HG02885 (cell line): ENCODE measurements at regions not wholly inside any gene's neighbourhood (a gene's known extent, or its start where the extent isn't known, plus 50 kb on each side); places are given as distances from the start of the nearest gene placed in this dataset.

Experiments
- ATAC-seq: cut with Tn5 transposase; IDR thresholded peaks from one replicate; pipeline ENCODE4 v1.9.1; 2021; ENCODE audit warnings: mild to moderate bottlenecking; ENCODE audit not compliant: unreplicated experiment, poor library complexity

- no peak for ATAC-seq
Observed at GRCh38 chr16:59707436-59708226, 973.5 kb upstream of the GOT2 start.

DNA sequence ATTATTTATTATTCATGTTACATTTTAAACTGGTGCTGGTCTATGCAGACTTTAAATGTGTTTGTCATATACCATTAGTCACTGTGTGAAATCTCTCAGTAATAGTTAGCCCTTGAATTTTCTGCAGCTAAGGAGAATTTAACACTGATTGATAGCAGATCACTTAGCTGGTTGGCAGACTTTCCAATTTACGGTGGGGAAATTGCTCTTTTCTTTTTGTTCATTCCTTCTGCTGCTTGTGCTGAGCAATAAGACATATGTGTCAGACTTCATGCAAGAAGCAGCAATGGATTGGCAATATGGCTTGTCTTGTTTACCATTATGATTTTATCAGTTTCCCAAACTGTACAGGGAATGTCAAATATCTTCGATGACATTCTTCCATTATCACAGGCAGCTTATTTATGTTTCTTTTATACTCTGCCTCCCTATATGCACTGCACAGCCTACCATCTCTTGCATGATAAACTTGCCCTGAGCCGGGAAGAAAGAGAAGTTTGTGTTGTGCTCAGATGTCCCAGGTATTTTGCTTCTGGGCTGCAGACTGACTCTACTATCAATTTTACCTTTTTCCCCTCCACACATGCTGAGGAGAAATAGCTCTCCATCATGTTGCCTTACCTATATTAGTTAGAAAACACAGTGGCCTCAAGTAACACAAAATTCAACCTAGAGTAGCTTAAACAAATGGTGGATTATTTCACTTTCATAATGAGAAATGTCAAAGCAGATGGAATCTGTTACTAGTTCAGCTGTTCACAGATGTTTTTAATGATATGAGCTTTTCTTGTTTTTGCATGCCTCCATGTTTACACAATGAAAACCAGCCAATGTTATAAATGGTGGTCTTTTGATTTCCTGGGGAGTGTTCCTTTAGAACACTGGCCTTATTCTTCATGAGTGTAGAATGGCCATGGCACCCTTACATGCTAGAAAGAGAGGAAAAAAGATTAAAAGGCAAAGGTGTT lies 968.1 kb upstream of the GOT2 start:
- no peak for ATAC-seq

GRCh38 chr16:59699786-59700185 lies 965.7 kb upstream of the GOT2 start:
- no peak for ATAC-seq

DNA sequence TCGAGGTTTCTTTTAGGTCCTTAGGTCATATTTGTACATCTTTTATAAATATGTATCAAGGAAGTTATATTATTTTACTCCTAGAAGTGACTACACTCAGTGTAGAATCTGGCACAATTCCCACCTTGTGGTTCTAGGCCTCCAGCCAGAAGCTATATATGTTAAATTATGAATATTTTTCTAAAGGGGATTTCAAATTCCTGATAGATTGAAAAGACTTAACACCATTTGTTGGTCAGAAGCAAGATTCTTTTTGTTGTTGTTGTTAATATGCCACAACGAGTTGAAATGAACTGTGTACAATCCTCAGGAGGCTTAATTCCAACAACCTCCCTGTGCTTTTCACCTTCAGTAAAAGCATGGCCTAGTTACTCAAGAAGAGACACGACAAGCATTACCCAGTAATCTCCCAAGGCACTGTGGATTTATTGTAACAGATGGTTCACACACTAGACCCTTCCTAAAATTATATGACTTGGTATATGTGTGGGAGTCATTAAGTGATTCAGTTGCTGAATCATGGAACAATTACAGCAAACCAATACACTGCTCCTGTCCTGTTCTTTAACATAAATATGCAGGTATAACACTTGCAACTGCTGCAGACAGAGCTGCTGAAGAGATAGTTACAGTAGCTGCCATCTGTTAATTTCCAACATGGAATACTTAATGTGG lies 964.4 kb upstream of the GOT2 start:
- ATAC-seq = no peak

DNA sequence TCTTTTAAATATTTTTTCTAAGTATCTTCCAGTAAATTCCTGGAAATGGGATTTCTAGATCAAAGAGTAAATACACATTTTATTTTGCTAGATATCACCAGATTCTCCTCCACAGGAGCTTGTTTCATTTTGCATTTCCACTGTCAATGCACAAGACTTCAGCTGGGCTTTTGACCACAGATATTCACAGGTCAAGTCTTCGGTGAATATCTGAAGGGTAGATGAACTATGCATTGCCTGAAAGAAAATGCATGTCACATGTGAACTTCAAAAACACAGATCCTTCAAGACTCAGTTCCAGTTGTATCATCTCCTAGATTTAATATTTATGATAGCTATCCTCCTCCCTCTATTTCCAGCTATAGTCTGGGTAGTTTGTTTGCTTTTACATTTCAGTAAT lies 963.6 kb upstream of the GOT2 start:
- ATAC-seq = no peak

DNA sequence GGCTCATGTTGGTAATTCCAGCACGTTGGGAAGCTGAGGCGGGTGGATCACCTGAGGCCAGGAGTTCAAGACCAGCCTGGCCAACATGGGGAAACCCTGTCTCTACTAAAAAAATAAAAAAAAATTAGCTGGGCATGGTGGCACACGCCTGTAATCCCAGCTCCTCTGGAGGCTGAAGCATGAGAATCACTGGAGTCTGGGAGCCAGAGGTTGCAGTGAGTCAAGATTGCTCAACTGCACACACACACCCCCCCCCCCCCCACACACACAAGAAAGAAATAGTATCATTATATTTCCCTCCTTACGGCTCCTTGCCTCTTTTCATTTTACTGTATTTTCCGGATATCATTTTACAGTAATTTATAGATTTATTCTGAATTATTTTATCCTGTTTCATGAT lies 963.1 kb upstream of the GOT2 start:
- no peak for ATAC-seq

DNA sequence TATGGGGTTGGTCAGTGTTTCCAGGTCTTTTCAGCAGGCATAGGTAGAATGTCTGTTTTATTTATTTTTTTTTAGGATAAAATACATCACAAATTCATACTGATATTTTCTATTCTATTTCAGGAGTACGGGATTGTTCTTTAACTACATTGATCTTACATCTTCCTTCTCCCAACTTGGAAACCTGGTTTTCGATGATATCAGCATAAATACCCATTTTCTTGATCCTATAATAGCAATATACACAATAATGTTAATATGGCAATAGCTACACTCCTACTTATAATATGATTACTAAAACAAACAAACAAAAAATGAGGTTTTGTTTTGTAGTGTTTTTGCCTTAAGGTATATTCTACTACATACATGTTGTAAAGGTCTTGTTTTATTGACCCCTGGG lies 962.4 kb upstream of the GOT2 start:
- ATAC-seq = no peak

DNA sequence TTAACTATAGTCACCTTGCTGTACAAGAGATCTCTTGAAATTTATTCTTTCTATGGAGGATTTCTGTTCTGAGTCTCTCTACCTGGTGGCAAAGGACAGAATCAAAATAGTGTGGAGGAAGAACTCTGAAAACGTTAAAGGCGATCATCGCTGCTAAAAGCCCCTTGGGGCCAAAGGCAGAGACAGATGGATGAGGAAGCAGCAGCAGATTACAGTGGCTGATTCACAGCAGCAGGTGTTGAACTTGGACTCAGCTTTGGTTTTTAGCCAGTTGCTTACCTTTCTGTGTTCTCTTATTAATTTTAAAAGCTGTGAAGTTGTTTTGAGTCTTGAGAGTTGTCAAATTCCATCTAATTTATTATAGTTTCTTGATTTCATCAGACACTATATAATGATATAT lies 956.1 kb upstream of the GOT2 start:
- ATAC-seq = no peak

GRCh38 chr16:59688006-59688405 lies 953.9 kb upstream of the GOT2 start:
- no peak for ATAC-seq

DNA sequence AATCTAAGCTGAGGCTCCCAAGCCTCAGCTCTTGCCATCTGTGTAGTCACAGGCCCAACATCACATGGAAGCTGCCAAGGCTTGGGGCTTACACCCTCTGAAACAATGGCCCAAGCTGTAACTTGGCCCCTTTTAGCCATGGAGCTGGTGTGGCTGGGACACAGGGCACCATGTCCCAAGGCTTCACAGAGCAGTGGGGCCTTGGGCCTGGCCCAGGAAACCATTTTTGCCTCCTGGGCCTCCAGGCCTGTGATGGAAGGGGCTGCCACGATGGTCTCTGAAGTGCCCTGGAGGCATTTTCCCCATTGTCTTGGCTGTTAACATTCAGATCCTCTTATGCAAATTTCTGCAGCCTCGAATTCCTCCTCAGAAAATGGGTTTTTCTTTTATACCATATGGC lies 952.3 kb upstream of the GOT2 start:
- ATAC-seq = no peak

DNA sequence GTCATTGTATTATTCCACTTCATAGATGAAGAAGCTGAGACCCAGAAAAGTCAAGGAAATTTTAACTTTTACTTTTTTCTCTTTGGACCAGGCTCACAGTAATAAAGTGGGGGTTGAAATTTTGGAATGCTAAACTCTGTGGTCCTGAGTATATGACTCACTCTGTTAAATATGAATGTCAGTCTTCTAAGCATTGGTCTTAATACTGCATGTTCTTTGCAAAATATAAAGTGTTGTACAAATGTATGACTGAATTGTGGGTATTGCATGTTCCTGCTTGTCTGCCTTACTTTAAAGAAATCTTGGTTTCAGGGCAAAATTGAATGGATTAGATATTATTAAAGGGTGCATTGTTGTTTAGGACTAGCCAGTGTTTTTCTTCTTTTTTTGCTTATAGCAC lies 950.8 kb upstream of the GOT2 start:
- ATAC-seq = no peak

DNA sequence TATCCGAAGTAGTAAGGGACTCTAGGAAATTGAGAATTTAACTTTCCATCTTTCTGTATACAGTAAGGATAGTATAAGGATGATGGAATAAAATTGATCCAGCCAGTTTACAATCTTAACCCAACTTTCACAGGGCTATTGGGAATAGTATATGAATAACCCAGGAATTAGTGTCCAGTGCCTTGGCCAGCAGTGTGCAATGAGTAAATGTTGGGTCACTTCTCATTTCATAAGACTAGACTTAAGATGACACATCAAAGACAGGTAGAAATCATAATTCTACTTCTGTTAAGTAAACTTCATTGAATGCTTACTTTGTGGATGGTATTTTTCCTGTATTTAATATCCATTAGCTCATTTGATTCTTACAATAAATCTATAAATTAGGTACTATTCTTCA lies 949.6 kb upstream of the GOT2 start:
- ATAC-seq = no peak

- no peak for ATAC-seq
Observed at GRCh38 chr16:59665618-59666220, 931.6 kb upstream of the GOT2 start.

DNA sequence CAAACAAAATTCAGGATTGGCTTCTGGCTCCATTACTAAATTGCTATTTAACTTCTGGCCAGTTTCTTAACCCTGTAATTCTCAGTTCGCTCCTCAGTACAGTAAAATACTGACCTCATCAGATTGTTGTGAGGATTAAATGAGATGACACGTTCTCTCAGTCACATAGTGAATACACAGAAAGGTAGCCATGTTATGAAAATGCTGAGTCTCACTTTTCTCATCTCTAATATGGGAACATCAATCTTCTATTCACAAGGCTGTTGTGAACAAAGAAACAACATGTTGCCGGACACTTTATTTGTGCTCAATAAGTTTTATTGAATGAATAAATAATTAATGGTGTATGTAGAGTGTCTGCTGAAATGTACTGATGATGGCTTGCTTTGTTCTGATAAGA lies 924.5 kb upstream of the GOT2 start:
- ATAC-seq = no peak

GRCh38 chr16:59655031-59655430 lies 920.9 kb upstream of the GOT2 start:
- ATAC-seq = no peak

GRCh38 chr16:59654455-59654854 lies 920.3 kb upstream of the GOT2 start:
- ATAC-seq = no peak

DNA sequence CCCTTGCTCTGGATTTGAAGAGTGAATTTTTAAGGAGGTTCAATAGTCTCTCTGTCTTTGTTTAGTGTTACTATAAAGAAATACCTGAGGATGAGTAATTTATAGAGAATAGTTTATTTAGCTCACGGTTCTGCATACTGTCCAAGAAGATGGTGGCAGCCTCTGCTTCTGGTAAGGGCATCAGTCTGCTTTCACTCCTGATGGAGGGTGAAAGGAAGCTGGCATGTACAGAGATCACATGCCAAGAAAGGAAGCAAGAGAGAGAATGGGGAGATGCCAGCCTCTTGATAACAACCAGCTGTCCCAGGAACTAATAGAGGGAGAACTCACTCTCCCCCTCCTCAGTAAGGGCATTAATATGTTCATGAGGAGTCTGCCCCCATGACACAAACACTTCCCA lies 917.5 kb upstream of the GOT2 start:
- no peak for ATAC-seq

- ATAC-seq = no peak
Observed at GRCh38 chr16:59645194-59645593, 911.1 kb upstream of the GOT2 start.

DNA sequence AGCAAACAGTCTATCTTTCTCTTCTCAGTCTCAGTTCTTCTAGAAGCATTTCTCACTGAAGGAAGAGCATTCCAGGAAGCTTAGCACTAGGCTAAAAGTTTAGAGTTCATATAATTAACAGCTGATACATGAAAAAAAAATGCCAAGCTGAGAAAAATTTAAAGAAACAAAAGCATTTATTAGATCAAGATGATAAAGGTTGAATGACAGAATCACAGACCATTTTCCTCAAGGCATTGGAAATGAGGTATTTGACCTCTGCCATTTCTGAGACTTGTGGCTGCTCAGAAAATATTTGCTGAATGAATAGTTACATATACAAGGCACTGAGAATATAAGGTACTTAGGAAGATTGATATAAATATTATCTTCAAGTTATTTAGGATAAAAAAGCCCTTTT lies 901.6 kb upstream of the GOT2 start:
- ATAC-seq = no peak

- no peak for ATAC-seq
Observed at GRCh38 chr16:59634951-59635350, 900.8 kb upstream of the GOT2 start.
